AG04449 (cell line): ENCODE measurements at regions not wholly inside any gene's neighbourhood (a gene's known extent, or its start where the extent isn't known, plus 50 kb on each side); places are given as distances from the start of the nearest gene placed in this dataset.

Experiments used
- CTCF ChIA-PET: fragments of 350-600 bp; formaldehyde crosslinking; extraction: SDS; loops from one replicate; lab custom pipeline; 2021; ENCODE audit warnings: antibody characterized with exemption; lab: Yijun Ruan, JAX
- POLR2A ChIA-PET: fragments of 400-600, 350-600 bp; formaldehyde crosslinking; extraction: SDS; loops from one replicate; lab custom pipeline; 2020; ENCODE audit warnings: antibody characterized with exemption, inconsistent platforms; lab: Yijun Ruan, JAX
- DNase-seq: peaks from one replicate; pipeline ENCODE4 v3.0.0-alpha.2; 2010; ENCODE audit warnings: low read depth, low spot score
- H3K4me3 ChIP-seq: 2 replicates; pipeline ENCODE4 v1.5.1; 2011; ENCODE audit warnings: low read depth, mild to moderate bottlenecking, control low read depth, low read length
- CTCF ChIP-seq: IDR thresholded peaks from one replicate; pipeline ENCODE4 v1.5.1; 2011; ENCODE audit warnings: mild to moderate bottlenecking, moderate library complexity, low read length, control low read depth, inconsistent platforms; ENCODE audit not compliant: insufficient read depth; ENCODE audit errors: missing control alignments

GRCh38 chr18:25647404-25647803 is 295.4 kb upstream of the ZNF521 start:
- POLR2A ChIA-PET, result no interaction called here
- CTCF ChIA-PET, result interaction anchor here (1.6 to 3.1 kb wide), 2 partner anchors 9 to 185 kb away, joined by 3 to 9 read pairs; no protein-coding TSS in a partner anchor
- no peak for TF ChIP-seq CTCF
- no peak overlapping the region for H3K4me3 ChIP-seq
- DNase-seq, result no peak

GRCh38 chr18:25646971-25647370 is 295.0 kb upstream of the ZNF521 start:
- no peak overlapping the region for H3K4me3 ChIP-seq
- TF ChIP-seq CTCF, result no peak
- ChIA-PET CTCF (interaction anchor here (1.6 to 3.1 kb wide), 2 partner anchors 9 to 185 kb away, joined by 3 to 9 read pairs; no protein-coding TSS in a partner anchor), POLR2A (no interaction called here)
- DNase-seq, result no peak

GRCh38 chr18:25639596-25639995 is 287.6 kb upstream of the ZNF521 start:
- ChIA-PET POLR2A (no interaction called here), CTCF (no interaction called here)

GRCh38 chr18:25633563-25633962 is 281.6 kb upstream of the ZNF521 start:
- ChIA-PET POLR2A (no interaction called here), CTCF (no interaction called here)
- no peak for DNase-seq
- TF ChIP-seq CTCF, result no peak
- H3K4me3 ChIP-seq, result no peak overlapping the region

More at GRCh38 chr18:25639596-25639995, 287.6 kb upstream of the ZNF521 start:
- TF ChIP-seq CTCF, result no peak
- no peak for DNase-seq
- H3K4me3 ChIP-seq, result no peak overlapping the region

GRCh38 chr18:25630682-25631081 is 278.7 kb upstream of the ZNF521 start:
- TF ChIP-seq CTCF, result no peak
- CTCF ChIA-PET, result no interaction called here
- no peak overlapping the region for H3K4me3 ChIP-seq
- no peak for DNase-seq
- POLR2A ChIA-PET, result no interaction called here

- TF ChIP-seq CTCF, result no peak
- H3K4me3 ChIP-seq, result no peak overlapping the region
- no peak for DNase-seq
- ChIA-PET POLR2A (no interaction called here), CTCF (no interaction called here)
Measured at GRCh38 chr18:25621682-25622081, 269.7 kb upstream of the ZNF521 start.
